CD14-positive monocyte (primary cell): ENCODE measurements at regions not wholly inside any gene's neighbourhood (a gene's known extent, or its start where the extent isn't known, plus 50 kb on each side); places are given as distances from the start of the nearest gene placed in this dataset.

Experiments used
- DNase-seq, 3 donors: peaks; one replicate each; pipeline ENCODE4 v3.0.0-alpha.2; 2011 to 2022
- H2AFZ ChIP-seq: 2 replicates; pipeline ENCODE4 v1.6.0; 2012; ENCODE audit warnings: mild to moderate bottlenecking, low read depth, low read length, inconsistent platforms; ENCODE audit not compliant: insufficient read depth, poor library complexity, severe bottlenecking
- H3K27ac ChIP-seq, 2 donors: 1 replicate in 1 of 2; 2 replicates in 1 of 2; pipeline ENCODE4 v1.5.1; 2012 to 2013; ENCODE audit warnings: low read length in 2 of 2, control low read depth in 1 of 2, inconsistent platforms in 1 of 2, low read depth in 1 of 2, mild to moderate bottlenecking in 1 of 2
- H3K27me3 ChIP-seq, 2 donors: one replicate each; pipeline versions ENCODE4 v1.6.0 to v1.6.1; 2011 to 2013; ENCODE audit warnings: low read length in 2 of 2; ENCODE audit not compliant: control insufficient read depth in 2 of 2, insufficient read depth in 2 of 2
- H3K36me3 ChIP-seq, 2 donors: replicated peaks in 1 of 2; 1 replicate in 1 of 2; 2 replicates in 1 of 2; pipeline versions ENCODE4 v1.5.1 to v1.6.1; 2012 to 2013; ENCODE audit warnings: low read length in 2 of 2, control low read depth in 1 of 2, inconsistent platforms in 1 of 2, mild to moderate bottlenecking in 1 of 2; ENCODE audit not compliant: insufficient read depth in 2 of 2, control insufficient read depth in 1 of 2
- H3K4me1 ChIP-seq, 2 donors: 1 replicate in 1 of 2; 2 replicates in 1 of 2; pipeline versions ENCODE4 v1.5.1 to v1.6.1; 2012 to 2013; ENCODE audit warnings: low read length in 2 of 2, control low read depth in 1 of 2, inconsistent platforms in 1 of 2, mild to moderate bottlenecking in 1 of 2, moderate library complexity in 1 of 2; ENCODE audit not compliant: insufficient read depth in 2 of 2, control insufficient read depth in 1 of 2
- H3K4me2 ChIP-seq: replicated peaks from 2 replicates; pipeline ENCODE3; 2012; ENCODE audit warnings: low read length, moderate library complexity, mild to moderate bottlenecking; ENCODE audit not compliant: poor library complexity, severe bottlenecking; ENCODE audit errors: extremely low read depth
- H3K4me3 ChIP-seq, 3 experiments: fragments of 200-600 bp in 1 of 3; sonication (generic) in 1 of 3; replicated peaks in 1 of 3; 1 replicate in 2 of 3; 2 replicates in 1 of 3; pipeline ENCODE4 v1.5.1; 2011 to 2013; ENCODE audit warnings: low read length in 3 of 3, mild to moderate bottlenecking in 3 of 3, control low read depth in 2 of 3, low read depth in 2 of 3, inconsistent platforms in 1 of 3, moderate library complexity in 1 of 3
- H3K79me2 ChIP-seq: 2 replicates; pipeline ENCODE4 v1.6.0; 2012; ENCODE audit warnings: mild to moderate bottlenecking, control low read depth, inconsistent platforms, low read length, moderate library complexity; ENCODE audit not compliant: insufficient read depth
- H3K9ac ChIP-seq: 2 replicates; pipeline ENCODE4 v1.6.0; 2017; ENCODE audit warnings: low read length, mild to moderate bottlenecking; ENCODE audit not compliant: insufficient read depth, poor library complexity, severe bottlenecking
- H3K9me3 ChIP-seq, 2 donors: replicated peaks in 1 of 2; 1 replicate in 1 of 2; 2 replicates in 1 of 2; pipeline versions ENCODE4 v1.5.1 to v1.6.1; 2012 to 2013; ENCODE audit warnings: low read length in 2 of 2, control low read depth in 1 of 2; ENCODE audit not compliant: control insufficient read depth in 1 of 2, insufficient read depth in 1 of 2
- H4K20me1 ChIP-seq: 2 replicates; pipeline ENCODE4 v1.6.0; 2012; ENCODE audit warnings: mild to moderate bottlenecking, low read length, control low read depth, moderate library complexity; ENCODE audit not compliant: insufficient read depth
- H3K27ac Mint-ChIP-seq, 7 donors: one replicate each; pipeline ENCODE4 v1.8.0; 2020; ENCODE audit warnings: mild to moderate bottlenecking in 7 of 7, mixed read lengths in 7 of 7, moderate library complexity in 6 of 7, inconsistent platforms in 2 of 7
- H3K27me3 Mint-ChIP-seq, 3 donors: one replicate each; pipeline ENCODE4 v1.8.0; 2021 to 2022; ENCODE audit warnings: low read depth in 3 of 3, mild to moderate bottlenecking in 3 of 3, mixed read lengths in 3 of 3, moderate library complexity in 3 of 3, inconsistent platforms in 1 of 3
- H3K36me3 Mint-ChIP-seq, 2 donors: one replicate each; pipeline ENCODE4 v1.8.0; 2020; ENCODE audit warnings: mixed read lengths in 2 of 2, inconsistent platforms in 1 of 2, mild to moderate bottlenecking in 1 of 2
- H3K4me1 Mint-ChIP-seq: one replicate; pipeline ENCODE4 v1.8.0; 2020; ENCODE audit warnings: mild to moderate bottlenecking, mixed read lengths
- H3K4me3 Mint-ChIP-seq, 2 donors: one replicate each; pipeline ENCODE4 v1.8.0; 2020; ENCODE audit warnings: mild to moderate bottlenecking in 2 of 2, mixed read lengths in 2 of 2, moderate library complexity in 1 of 2
- H3K9me3 Mint-ChIP-seq, 7 donors: one replicate each; pipeline ENCODE4 v1.8.0; 2020 to 2022; ENCODE audit warnings: mixed read lengths in 7 of 7, mild to moderate bottlenecking in 6 of 7, moderate library complexity in 6 of 7, inconsistent platforms in 2 of 7
- CTCF ChIP-seq: fragments of 200-600 bp; IDR thresholded peaks from one replicate; pipeline ENCODE4 v1.8.0; 2022; ENCODE audit warnings: antibody characterized with exemption, mild to moderate bottlenecking
- WGBS: methylation state at CpG from one replicate; pipeline ENCODE4 v1.1.5; 2013; ENCODE audit warnings: missing lambda C conversion rate; ENCODE audit not compliant: insufficient coverage; 5-methylcytosine and 5-hydroxymethylcytosine counted together
- intact Hi-C, 2 donors: fragments of 100-400 bp; cut with micrococcal nuclease; formaldehyde crosslinking; loops; one replicate each; pipeline versions ENCODE4 v1.15.0 to v1.15.1; 2023

GRCh38 chr16:55089600-55089999 lies 158.9 kb downstream of the IRX5 start:
- Mint-ChIP-seq H3K27me3 (peaks cover 0 to 4% (median 3%) of the 10 kb centered on the region in 3 donors), H3K4me1 (no peaks in the 10 kb centered on the region), H3K4me3 (no peak overlapping the region), H3K27ac (no peak overlapping the region), H3K36me3 (no peaks in the 10 kb centered on the region), H3K9me3 (peaks cover 0 to 4% (median 0%) of the 10 kb centered on the region in 7 donors)
- 100% methylated on average over 4 of the region's 4 CpGs for WGBS
- Histone ChIP-seq H3K9ac (no peak overlapping the region), H3K36me3 (no peaks in the 10 kb centered on the region), H3K4me1 (no peaks in the 10 kb centered on the region), H4K20me1 (no peaks in the 10 kb centered on the region), H3K4me2 (no peak overlapping the region), H3K27me3 (no peaks in the 10 kb centered on the region), H3K4me3 (no peak overlapping the region), H3K27ac (no peak overlapping the region), H3K79me2 (no peaks in the 10 kb centered on the region), H2AFZ (no peak overlapping the region), H3K9me3 (no peaks in the 10 kb centered on the region)
- intact Hi-C loops = no loop called here
- no peak for DNase-seq
- TF ChIP-seq CTCF = no peak

DNA sequence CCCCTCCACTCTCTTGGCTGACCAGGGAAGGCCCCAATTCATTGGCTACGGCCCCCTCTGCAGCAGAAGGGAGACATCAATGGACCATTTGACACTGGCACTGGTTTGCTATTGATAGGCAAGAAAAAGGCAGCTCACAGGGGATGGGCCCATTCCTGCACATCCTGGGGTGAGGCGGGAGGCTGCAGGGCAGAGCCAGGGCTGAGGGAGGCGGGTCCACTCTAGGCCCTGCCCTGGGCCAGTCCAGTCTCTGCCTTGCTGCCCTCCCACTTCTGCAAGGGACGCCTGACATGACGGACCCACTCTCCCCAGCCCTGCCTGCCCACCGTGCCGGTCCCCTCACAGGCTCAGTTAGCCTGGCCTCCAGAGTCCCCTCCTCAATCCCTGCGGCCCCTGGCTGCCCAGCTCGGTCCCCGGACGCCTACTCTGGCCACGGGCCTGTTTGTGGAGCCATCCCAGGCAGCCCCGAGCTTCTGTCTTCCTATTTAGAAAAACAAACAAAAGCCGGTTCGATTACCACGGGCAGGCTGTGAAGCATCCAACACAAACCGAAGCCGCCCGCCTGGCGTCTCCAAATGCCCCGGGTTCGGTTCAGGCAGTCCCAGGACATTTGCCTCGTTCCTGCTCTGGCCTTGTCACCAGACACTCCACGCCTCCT lies 160.7 kb downstream of the IRX5 start:
- H3K4me2 ChIP-seq = no peak overlapping the region

More for the DNA sequence above, 160.7 kb downstream of the IRX5 start:
- H3K4me1 ChIP-seq = no peaks in the 10 kb centered on the region
- H3K4me3 ChIP-seq = no peak overlapping the region
- no peaks in the 10 kb centered on the region for H3K27me3 ChIP-seq
- Mint-ChIP-seq H3K4me3 (no peak overlapping the region), H3K4me1 (no peaks in the 10 kb centered on the region), H3K27ac (no peak overlapping the region), H3K27me3 (peaks cover 2 to 3% (median 3%) of the 10 kb centered on the region in 3 donors), H3K9me3 (peaks cover 0 to 4% (median 0%) of the 10 kb centered on the region in 7 donors), H3K36me3 (no peaks in the 10 kb centered on the region)
- H3K9me3 ChIP-seq = no peaks in the 10 kb centered on the region
- no peaks in the 10 kb centered on the region for H3K79me2 ChIP-seq
- H3K36me3 ChIP-seq = no peaks in the 10 kb centered on the region
- H2AFZ ChIP-seq = no peak overlapping the region
- DNase-seq = no peak
- WGBS = 89% methylated on average over 24 of the region's 24 CpGs
- no peaks in the 10 kb centered on the region for H4K20me1 ChIP-seq
- TF ChIP-seq CTCF = no peak
- H3K9ac ChIP-seq = no peak overlapping the region
- intact Hi-C loops = no loop called here
- H3K27ac ChIP-seq = no peak overlapping the region
